Smooth muscle cell (in vitro differentiated cells): ENCODE measurements at regions not wholly inside any gene's neighbourhood (a gene's known extent, or its start where the extent isn't known, plus 50 kb on each side); places are given as distances from the start of the nearest gene placed in this dataset.

ENCODE experiments used
- DNase-seq: peaks from one replicate; lab custom pipeline; 2025; ENCODE audit not compliant: unreplicated experiment; lab: John Stamatoyannopoulos, UW
- H2AFZ ChIP-seq: fragments of 200-600 bp; sonication (generic); 2 replicates; pipeline ENCODE4 v1.6.0; 2016; ENCODE audit warnings: antibody characterized with exemption, low read depth, mild to moderate bottlenecking
- H3F3A ChIP-seq: fragments of 200-600 bp; sonication (generic); 2 replicates; pipeline ENCODE4 v1.6.0; 2017; ENCODE audit warnings: antibody characterized with exemption, low read depth
- H3K27ac ChIP-seq: fragments of 200-600 bp; sonication (generic); 2 replicates; pipeline ENCODE4 v1.5.1; 2016; ENCODE audit warnings: low read depth, mild to moderate bottlenecking
- H3K27me3 ChIP-seq: fragments of 200-600 bp; sonication (generic); 2 replicates; pipeline ENCODE4 v1.6.1; 2016; ENCODE audit warnings: low read depth, mild to moderate bottlenecking
- H3K36me3 ChIP-seq: fragments of 200-600 bp; sonication (generic); 2 replicates; pipeline ENCODE4 v1.5.1; 2016; ENCODE audit warnings: low read depth
- H3K4me1 ChIP-seq: fragments of 200-600 bp; sonication (generic); 2 replicates; pipeline ENCODE4 v1.5.1; 2016; ENCODE audit warnings: low read depth
- H3K4me2 ChIP-seq: fragments of 200-600 bp; sonication (generic); 2 replicates; pipeline ENCODE4 v1.6.0; 2016; ENCODE audit warnings: mild to moderate bottlenecking
- H3K4me3 ChIP-seq: fragments of 200-600 bp; sonication (generic); 2 replicates; pipeline ENCODE4 v1.5.1; 2016; ENCODE audit warnings: mild to moderate bottlenecking
- H3K79me2 ChIP-seq: fragments of 200-600 bp; sonication (generic); 2 replicates; pipeline ENCODE4 v1.6.0; 2016; ENCODE audit warnings: low read depth, mild to moderate bottlenecking
- H3K9ac ChIP-seq: fragments of 200-600 bp; sonication (generic); 2 replicates; pipeline ENCODE4 v1.6.0; 2016; ENCODE audit warnings: low read depth
- H3K9me3 ChIP-seq: fragments of 200-600 bp; sonication (generic); replicated peaks from 2 replicates; pipeline ENCODE4 v1.5.1; 2016; ENCODE audit warnings: low read depth
- H4K20me1 ChIP-seq: fragments of 200-600 bp; sonication (generic); 2 replicates; pipeline ENCODE4 v1.6.0; 2016; ENCODE audit warnings: low read depth
- WGBS: methylation state at CpG from one replicate; pipeline ENCODE4 v1.1.7; 2016; ENCODE audit warnings: low lambda C conversion rate; 5-methylcytosine and 5-hydroxymethylcytosine counted together
- TF ChIP-seq, protein P1 (sequence below): fragments of 200-600 bp; sonication (generic); IDR thresholded peaks from 2 replicates; pipeline ENCODE4 v1.5.1; 2017; ENCODE audit warnings: borderline replicate concordance, mild to moderate bottlenecking, antibody characterized with exemption; ENCODE audit not compliant: insufficient read depth, poor library complexity, severe bottlenecking

DNA sequence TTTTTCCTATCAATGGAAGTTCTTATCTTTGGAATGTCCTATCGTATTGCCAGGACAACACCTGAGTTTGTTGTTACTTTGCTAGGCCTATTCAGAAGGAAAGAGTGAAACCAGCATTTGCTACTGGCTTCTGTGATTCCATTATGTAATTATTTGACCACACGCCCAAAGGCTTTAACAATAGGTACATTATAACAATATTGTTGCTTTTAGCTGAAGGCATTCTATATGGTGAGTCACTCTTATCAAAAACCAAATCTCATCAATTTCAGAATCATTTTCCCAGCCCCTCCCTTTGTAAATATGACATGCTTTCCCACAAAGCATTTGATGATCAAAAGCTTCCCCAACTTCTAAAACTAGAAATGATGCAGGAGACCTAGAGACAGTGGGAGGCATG, 294.4 kb upstream of the NEBL start:
- Histone ChIP-seq H3K9ac (no peak overlapping the region), H3K9me3 (no peaks in the 10 kb centered on the region), H3K4me2 (no peak overlapping the region), H3F3A (no peaks in the 10 kb centered on the region), H3K79me2 (no peaks in the 10 kb centered on the region), H3K36me3 (no peaks in the 10 kb centered on the region), H3K4me1 (no peaks in the 10 kb centered on the region), H3K4me3 (no peak overlapping the region), H3K27ac (no peak overlapping the region), H2AFZ (no peak overlapping the region), H4K20me1 (no peaks in the 10 kb centered on the region), H3K27me3 (no peaks in the 10 kb centered on the region)
- TF ChIP-seq, protein P1, sequence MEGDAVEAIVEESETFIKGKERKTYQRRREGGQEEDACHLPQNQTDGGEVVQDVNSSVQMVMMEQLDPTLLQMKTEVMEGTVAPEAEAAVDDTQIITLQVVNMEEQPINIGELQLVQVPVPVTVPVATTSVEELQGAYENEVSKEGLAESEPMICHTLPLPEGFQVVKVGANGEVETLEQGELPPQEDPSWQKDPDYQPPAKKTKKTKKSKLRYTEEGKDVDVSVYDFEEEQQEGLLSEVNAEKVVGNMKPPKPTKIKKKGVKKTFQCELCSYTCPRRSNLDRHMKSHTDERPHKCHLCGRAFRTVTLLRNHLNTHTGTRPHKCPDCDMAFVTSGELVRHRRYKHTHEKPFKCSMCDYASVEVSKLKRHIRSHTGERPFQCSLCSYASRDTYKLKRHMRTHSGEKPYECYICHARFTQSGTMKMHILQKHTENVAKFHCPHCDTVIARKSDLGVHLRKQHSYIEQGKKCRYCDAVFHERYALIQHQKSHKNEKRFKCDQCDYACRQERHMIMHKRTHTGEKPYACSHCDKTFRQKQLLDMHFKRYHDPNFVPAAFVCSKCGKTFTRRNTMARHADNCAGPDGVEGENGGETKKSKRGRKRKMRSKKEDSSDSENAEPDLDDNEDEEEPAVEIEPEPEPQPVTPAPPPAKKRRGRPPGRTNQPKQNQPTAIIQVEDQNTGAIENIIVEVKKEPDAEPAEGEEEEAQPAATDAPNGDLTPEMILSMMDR = no peak
- no peak for DNase-seq
- WGBS = 79% methylated on average over 2 of the region's 2 CpGs

DNA sequence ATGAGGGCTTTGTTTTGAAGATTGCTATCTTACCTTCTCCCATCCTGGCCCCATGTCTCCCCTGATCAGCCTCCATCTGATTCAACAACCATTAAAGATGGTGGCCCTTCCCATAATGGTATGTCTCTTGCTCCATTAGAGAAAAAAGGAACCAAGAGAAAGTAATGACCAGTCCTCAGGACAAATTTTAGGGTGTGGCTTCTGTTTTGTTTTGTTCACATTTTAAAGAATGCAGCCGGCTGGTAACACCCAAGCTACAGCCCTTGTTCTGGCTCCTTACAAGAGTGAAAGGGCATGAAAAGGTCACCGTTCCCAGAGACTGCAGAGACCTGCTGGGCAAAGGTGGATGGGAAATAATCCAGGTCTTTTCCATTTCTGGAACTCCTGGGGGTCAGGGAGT, 287.9 kb upstream of the NEBL start:
- peaks cover 9% of the 10 kb centered on the region for H3F3A ChIP-seq
- H3K4me3 ChIP-seq = no peak overlapping the region
- no peak for DNase-seq
- H3K27ac ChIP-seq = no peak overlapping the region
- H3K9me3 ChIP-seq = no peaks in the 10 kb centered on the region
- H3K4me2 ChIP-seq = no peak overlapping the region
- H3K79me2 ChIP-seq = no peaks in the 10 kb centered on the region
- no peak overlapping the region for H3K9ac ChIP-seq
- WGBS = 90% methylated on average over 2 of the region's 2 CpGs
- peaks cover 13% of the 10 kb centered on the region for H3K4me1 ChIP-seq
- no peaks in the 10 kb centered on the region for H3K27me3 ChIP-seq
- TF ChIP-seq, protein P1 = no peak
- no peaks in the 10 kb centered on the region for H4K20me1 ChIP-seq
- no peak overlapping the region for H2AFZ ChIP-seq
- H3K36me3 ChIP-seq = no peaks in the 10 kb centered on the region

DNA sequence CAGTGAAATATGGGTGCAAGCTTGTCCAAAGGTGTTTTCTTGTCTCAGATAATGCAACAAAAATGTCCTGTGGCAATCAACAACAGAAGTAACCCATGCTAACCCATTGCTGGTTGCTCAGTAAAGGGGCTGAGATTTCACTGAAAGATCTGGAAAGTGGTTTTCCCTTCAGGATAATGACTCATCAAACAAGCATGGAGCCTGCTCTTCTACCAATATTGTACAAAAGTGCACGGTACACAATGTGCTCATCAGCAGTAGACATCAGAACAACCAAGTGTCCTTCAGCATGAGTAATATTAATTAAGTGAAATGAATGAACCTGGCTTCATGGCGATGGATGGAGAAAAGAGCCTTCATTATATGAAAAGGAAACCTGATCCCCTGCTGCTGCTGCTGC, 287.1 kb upstream of the NEBL start:
- Histone ChIP-seq H3F3A (peaks cover 9% of the 10 kb centered on the region), H3K36me3 (no peaks in the 10 kb centered on the region), H3K27ac (peak overlapping the region; percentile 5), H3K9ac (no peak overlapping the region), H2AFZ (no peak overlapping the region), H3K9me3 (no peaks in the 10 kb centered on the region), H4K20me1 (no peaks in the 10 kb centered on the region), H3K4me1 (peaks cover 13% of the 10 kb centered on the region), H3K4me3 (no peak overlapping the region), H3K27me3 (no peaks in the 10 kb centered on the region), H3K79me2 (no peaks in the 10 kb centered on the region), H3K4me2 (no peak overlapping the region)
- DNase-seq = no peak
- 52% methylated on average over 2 of the region's 2 CpGs for WGBS
- TF ChIP-seq, protein P1 = no peak

DNA sequence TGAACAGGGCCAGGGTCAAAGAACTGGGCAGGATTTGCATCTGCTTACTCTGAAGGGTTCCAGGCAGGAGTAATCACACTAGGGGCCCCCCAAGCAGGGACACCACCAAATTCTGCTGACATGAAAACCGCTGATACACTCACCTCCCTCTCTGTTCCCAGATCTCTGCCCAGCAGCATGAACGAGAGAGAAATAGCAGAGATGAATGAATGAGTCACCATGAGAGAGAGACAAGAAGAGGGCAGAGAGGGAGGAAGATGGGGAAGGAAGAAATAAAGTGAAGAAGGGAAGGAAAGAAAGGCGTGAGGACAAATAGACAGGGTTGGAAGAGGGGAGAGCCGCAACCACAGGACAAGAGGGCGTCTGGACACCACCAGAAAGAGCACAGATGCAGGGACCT, 285.9 kb upstream of the NEBL start:
- Histone ChIP-seq H3K79me2 (no peaks in the 10 kb centered on the region), H3K27ac (no peak overlapping the region), H3K9ac (no peak overlapping the region), H2AFZ (no peak overlapping the region), H3K36me3 (no peaks in the 10 kb centered on the region), H3K9me3 (no peaks in the 10 kb centered on the region), H3K27me3 (no peaks in the 10 kb centered on the region), H3K4me1 (peaks cover 13% of the 10 kb centered on the region), H3F3A (peaks cover 9% of the 10 kb centered on the region), H3K4me3 (no peak overlapping the region), H3K4me2 (no peak overlapping the region), H4K20me1 (no peaks in the 10 kb centered on the region)
- 69% methylated on average over 5 of the region's 5 CpGs for WGBS
- DNase-seq = no peak
- TF ChIP-seq, protein P1 = no peak
